ENCODE measurements at regions not wholly inside any gene's neighbourhood (a gene's known extent, or its start where the extent isn't known, plus 50 kb on each side); places are given as distances from the start of the nearest gene placed in this dataset.

- Mint-ChIP-seq H3K27me3 (ENCODE audit: low read depth) (no peaks in the 10 kb centered on the region), H3K4me3 (no peak overlapping the region), H3K36me3 (ENCODE audit: insufficient read depth) (no peaks in the 10 kb centered on the region), H3K9me3 (no peaks in the 10 kb centered on the region), H3K4me1 (ENCODE audit: low read depth) (no peaks in the 10 kb centered on the region)
- ATAC-seq = no peak
- no peak for DNase-seq
Measured at GRCh38 chr9:29637471-29638237, 2064.4 kb upstream of the C9orf72 start.

DNA sequence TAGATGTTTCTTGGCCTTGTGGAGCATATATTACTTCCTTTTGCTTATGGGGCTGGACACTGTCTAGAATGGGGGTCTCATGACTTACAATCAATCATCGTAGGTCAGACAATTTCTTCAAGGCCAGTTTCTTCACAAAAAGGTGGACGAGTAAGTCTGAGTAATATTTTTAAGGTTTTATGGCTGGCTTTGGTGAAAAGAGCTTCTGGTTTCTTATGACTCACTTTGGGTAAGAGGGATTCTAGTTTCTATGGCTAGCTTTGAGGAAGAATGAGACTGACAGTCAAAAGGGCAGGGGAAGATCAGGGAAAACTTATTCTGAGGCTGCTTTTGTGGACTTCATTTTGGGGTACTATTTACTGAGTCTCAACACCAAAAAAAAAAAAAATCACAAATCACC lies 2067.2 kb upstream of the C9orf72 start:
- ATAC-seq = no peak
- Mint-ChIP-seq H3K4me3 (no peak overlapping the region), H3K4me1 (ENCODE audit: low read depth) (no peaks in the 10 kb centered on the region)

DNA sequence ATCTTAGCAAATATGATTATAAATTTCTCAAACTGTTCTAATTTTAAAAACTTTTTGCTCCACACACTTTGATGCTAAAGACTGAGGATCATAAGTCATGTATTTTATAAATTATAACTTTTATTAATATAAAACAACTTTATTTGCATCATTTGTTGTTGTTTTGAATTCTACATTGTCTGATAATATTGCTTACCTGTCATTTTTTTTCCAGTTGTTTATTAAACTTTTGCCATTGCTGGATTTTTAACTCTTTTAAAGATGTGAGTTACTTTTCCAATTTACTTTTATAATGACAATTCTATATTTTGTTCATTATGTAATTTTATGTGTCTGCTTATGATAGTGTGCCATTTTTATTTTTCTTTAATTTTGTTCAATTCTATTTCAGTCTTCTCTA lies 2071.2 kb upstream of the C9orf72 start:
- DNase-seq (no peak), ATAC-seq (no peak)
- H3K4me3 Mint-ChIP-seq = no peak overlapping the region
- H3K9me3 Mint-ChIP-seq = no peaks in the 10 kb centered on the region
- H3K27me3 Mint-ChIP-seq (ENCODE audit: low read depth) = no peaks in the 10 kb centered on the region
- H3K36me3 Mint-ChIP-seq (ENCODE audit: insufficient read depth) = no peaks in the 10 kb centered on the region
- H3K4me1 Mint-ChIP-seq (ENCODE audit: low read depth) = no peaks in the 10 kb centered on the region

More for the DNA sequence above, 2067.2 kb upstream of the C9orf72 start:
- H3K36me3 Mint-ChIP-seq (ENCODE audit: insufficient read depth) = no peaks in the 10 kb centered on the region
- no peaks in the 10 kb centered on the region for H3K27me3 Mint-ChIP-seq (ENCODE audit: low read depth)
- DNase-seq = no peak
- no peaks in the 10 kb centered on the region for H3K9me3 Mint-ChIP-seq

GRCh38 chr9:29647451-29647850 lies 2074.2 kb upstream of the C9orf72 start:
- Mint-ChIP-seq H3K9me3 (no peaks in the 10 kb centered on the region), H3K27me3 (ENCODE audit: low read depth) (no peaks in the 10 kb centered on the region), H3K4me1 (ENCODE audit: low read depth) (no peaks in the 10 kb centered on the region), H3K36me3 (ENCODE audit: insufficient read depth) (no peaks in the 10 kb centered on the region), H3K4me3 (no peak overlapping the region)
- no peak for DNase-seq
- no peak for ATAC-seq

GRCh38 chr9:29648132-29648531 lies 2074.9 kb upstream of the C9orf72 start:
- no peak for ATAC-seq
- no peaks in the 10 kb centered on the region for H3K27me3 Mint-ChIP-seq (ENCODE audit: low read depth)

DNA sequence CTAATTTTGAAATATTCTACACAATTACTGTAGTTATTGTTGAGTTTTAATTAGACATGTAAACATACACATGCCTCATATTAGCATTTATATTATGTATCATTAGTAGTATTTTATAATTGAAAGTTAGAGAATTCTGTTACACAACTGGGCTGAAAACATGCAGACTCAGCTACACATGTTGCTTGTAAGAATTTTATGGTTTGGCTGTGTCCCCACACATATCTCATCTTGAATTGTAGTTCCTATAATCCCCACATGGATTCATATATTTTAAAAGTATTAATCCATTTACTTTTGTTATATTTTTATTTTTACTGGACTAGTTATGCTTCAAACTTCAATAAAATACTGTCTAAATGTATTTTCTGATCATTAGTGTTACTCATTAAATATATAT lies 2075.3 kb upstream of the C9orf72 start:
- Mint-ChIP-seq H3K4me3 (no peak overlapping the region), H3K9me3 (no peaks in the 10 kb centered on the region), H3K4me1 (ENCODE audit: low read depth) (no peaks in the 10 kb centered on the region), H3K36me3 (ENCODE audit: insufficient read depth) (no peaks in the 10 kb centered on the region), H3K27me3 (ENCODE audit: low read depth) (no peaks in the 10 kb centered on the region)
- no peak for DNase-seq
- no peak for ATAC-seq

More at GRCh38 chr9:29648132-29648531, 2074.9 kb upstream of the C9orf72 start:
- H3K4me1 Mint-ChIP-seq (ENCODE audit: low read depth) = no peaks in the 10 kb centered on the region
- no peaks in the 10 kb centered on the region for H3K36me3 Mint-ChIP-seq (ENCODE audit: insufficient read depth)
- no peak overlapping the region for H3K4me3 Mint-ChIP-seq
- H3K9me3 Mint-ChIP-seq = no peaks in the 10 kb centered on the region
- no peak for DNase-seq

- Mint-ChIP-seq H3K4me1 (ENCODE audit: low read depth) (no peaks in the 10 kb centered on the region), H3K9me3 (peaks cover 3% of the 10 kb centered on the region), H3K27me3 (ENCODE audit: low read depth) (no peaks in the 10 kb centered on the region), H3K4me3 (no peak overlapping the region), H3K36me3 (ENCODE audit: insufficient read depth) (no peaks in the 10 kb centered on the region)
- ATAC-seq (no peak), DNase-seq (no peak)
Measured at GRCh38 chr9:29656641-29657406, 2083.5 kb upstream of the C9orf72 start.

DNA sequence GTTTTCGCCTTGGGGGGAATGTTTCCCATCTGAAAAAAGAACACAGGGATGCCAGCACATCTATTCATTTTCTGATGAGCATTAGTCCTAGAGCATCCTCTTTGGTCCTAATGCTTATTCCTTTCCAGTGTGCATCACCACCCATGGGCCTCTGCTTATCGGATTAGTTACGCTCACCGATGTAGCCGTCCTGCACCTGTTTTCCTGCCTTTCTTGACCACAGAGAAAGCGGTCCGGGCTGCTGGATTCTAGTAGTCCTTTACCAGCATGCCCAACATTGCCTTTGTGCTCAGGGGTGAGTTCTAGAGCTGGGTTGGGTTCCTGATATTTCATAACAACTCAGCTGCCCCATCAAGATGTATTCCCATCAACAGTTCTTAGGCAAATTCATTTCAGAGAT lies 2084.5 kb upstream of the C9orf72 start:
- DNase-seq = no peak
- H3K36me3 Mint-ChIP-seq (ENCODE audit: insufficient read depth) = no peaks in the 10 kb centered on the region
- no peaks in the 10 kb centered on the region for H3K27me3 Mint-ChIP-seq (ENCODE audit: low read depth)
- H3K4me3 Mint-ChIP-seq = no peak overlapping the region
- H3K9me3 Mint-ChIP-seq = peaks cover 3% of the 10 kb centered on the region
- no peaks in the 10 kb centered on the region for H3K4me1 Mint-ChIP-seq (ENCODE audit: low read depth)
- ATAC-seq = no peak

DNA sequence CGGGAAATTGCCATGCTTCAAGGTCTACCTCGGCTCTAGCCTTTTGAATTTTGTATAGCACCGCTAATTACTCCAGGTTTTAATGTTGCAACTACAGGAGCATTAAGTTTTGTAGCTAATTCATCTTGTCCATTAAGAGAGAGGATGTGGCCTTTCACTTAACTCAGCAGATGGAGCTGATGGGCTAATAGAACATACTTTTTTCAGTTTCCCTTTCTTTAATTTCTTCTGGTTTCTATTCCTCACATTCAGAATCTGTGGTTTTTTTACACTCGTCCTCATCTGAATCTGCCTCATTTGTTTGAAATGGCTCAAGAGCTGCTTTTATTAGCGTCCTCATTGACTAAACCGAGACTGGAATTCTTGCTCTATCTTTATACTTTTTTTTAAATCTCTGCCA lies 2085.7 kb upstream of the C9orf72 start:
- ATAC-seq (no peak), DNase-seq (no peak)
- Mint-ChIP-seq H3K4me1 (ENCODE audit: low read depth) (no peaks in the 10 kb centered on the region), H3K9me3 (peaks cover 3% of the 10 kb centered on the region), H3K4me3 (no peak overlapping the region), H3K27me3 (ENCODE audit: low read depth) (no peaks in the 10 kb centered on the region), H3K36me3 (ENCODE audit: insufficient read depth) (no peaks in the 10 kb centered on the region)

DNA sequence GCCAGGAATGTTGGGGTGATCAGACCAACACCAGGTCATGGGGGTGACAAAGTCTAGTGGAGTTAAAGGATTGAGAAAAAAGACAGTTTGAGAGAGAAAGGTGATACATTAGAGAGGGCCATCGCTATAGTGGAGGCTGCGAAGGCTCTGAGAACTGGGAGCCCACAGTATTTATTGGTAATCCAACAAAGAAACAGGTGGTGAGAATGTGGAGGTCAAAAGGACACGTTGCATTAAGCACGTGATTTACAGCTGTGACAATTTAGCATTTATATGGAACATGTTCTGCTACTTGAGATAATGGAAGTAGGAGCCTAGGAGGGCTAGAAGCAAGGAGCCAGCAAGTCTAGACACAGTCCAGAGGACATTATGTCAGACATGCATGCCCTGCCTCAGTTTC lies 2086.5 kb upstream of the C9orf72 start:
- Mint-ChIP-seq H3K27me3 (ENCODE audit: low read depth) (no peaks in the 10 kb centered on the region), H3K4me3 (no peak overlapping the region), H3K36me3 (ENCODE audit: insufficient read depth) (no peaks in the 10 kb centered on the region), H3K4me1 (ENCODE audit: low read depth) (no peaks in the 10 kb centered on the region), H3K9me3 (peaks cover 3% of the 10 kb centered on the region)
- ATAC-seq (no peak), DNase-seq (no peak)

- Mint-ChIP-seq H3K9me3 (peaks cover 4% of the 10 kb centered on the region), H3K36me3 (ENCODE audit: insufficient read depth) (no peaks in the 10 kb centered on the region), H3K4me1 (ENCODE audit: low read depth) (no peaks in the 10 kb centered on the region), H3K27me3 (ENCODE audit: low read depth) (no peaks in the 10 kb centered on the region), H3K4me3 (no peak overlapping the region)
- DNase-seq = no peak
- no peak for ATAC-seq
Measured at GRCh38 chr9:29668732-29669131, 2095.5 kb upstream of the C9orf72 start.

GRCh38 chr9:29669613-29670012 lies 2096.3 kb upstream of the C9orf72 start:
- ATAC-seq (no peak), DNase-seq (no peak)
- no peak overlapping the region for H3K4me3 Mint-ChIP-seq
- H3K36me3 Mint-ChIP-seq (ENCODE audit: insufficient read depth) = no peaks in the 10 kb centered on the region
- H3K9me3 Mint-ChIP-seq = peaks cover 4% of the 10 kb centered on the region
- H3K4me1 Mint-ChIP-seq (ENCODE audit: low read depth) = no peaks in the 10 kb centered on the region
- no peaks in the 10 kb centered on the region for H3K27me3 Mint-ChIP-seq (ENCODE audit: low read depth)

GRCh38 chr9:29685531-29685930 lies 2112.2 kb upstream of the C9orf72 start:
- H3K27me3 Mint-ChIP-seq (ENCODE audit: low read depth) = no peaks in the 10 kb centered on the region
- H3K36me3 Mint-ChIP-seq (ENCODE audit: insufficient read depth) = no peaks in the 10 kb centered on the region

DNA sequence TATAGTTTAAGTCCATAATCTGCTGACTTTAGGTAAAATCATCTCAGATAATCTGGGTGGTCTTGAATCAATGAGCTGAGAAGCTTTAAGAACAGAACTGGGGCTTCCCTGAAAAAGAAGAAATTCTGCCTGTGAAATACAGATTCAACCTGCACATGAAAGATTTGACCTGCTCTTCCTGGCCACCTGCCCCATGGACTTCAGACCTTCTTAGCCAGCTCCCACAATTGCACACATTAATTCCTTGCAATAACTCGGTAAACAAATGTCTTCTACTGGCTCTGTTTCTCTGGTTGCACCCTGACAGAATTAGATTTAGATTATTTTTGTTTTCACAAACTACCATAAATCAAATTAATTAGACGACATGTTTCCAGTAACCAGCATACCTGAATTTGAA lies 2117.9 kb upstream of the C9orf72 start:
- no peak for DNase-seq
- Mint-ChIP-seq H3K9me3 (peaks cover 19% of the 10 kb centered on the region), H3K4me1 (ENCODE audit: low read depth) (no peaks in the 10 kb centered on the region), H3K27me3 (ENCODE audit: low read depth) (no peaks in the 10 kb centered on the region), H3K4me3 (no peak overlapping the region), H3K36me3 (ENCODE audit: insufficient read depth) (no peaks in the 10 kb centered on the region)
- ATAC-seq = no peak

More at GRCh38 chr9:29685531-29685930, 2112.2 kb upstream of the C9orf72 start:
- H3K4me1 Mint-ChIP-seq (ENCODE audit: low read depth) = no peaks in the 10 kb centered on the region
- DNase-seq (no peak), ATAC-seq (no peak)
- peaks cover 11% of the 10 kb centered on the region for H3K9me3 Mint-ChIP-seq
- no peak overlapping the region for H3K4me3 Mint-ChIP-seq

Data from activated T-cell treated with anti-CD3 and anti-CD28 coated beads, Interleukin-2, amount 50 U/mL, for 4 hours (primary cell).